PC-3 (cell line): ENCODE measurements at regions not wholly inside any gene's neighbourhood (a gene's known extent, or its start where the extent isn't known, plus 50 kb on each side); places are given as distances from the start of the nearest gene placed in this dataset.

Source experiments
- ATAC-seq: fragments of 200-7000 bp; cut with Tn5 transposase; 2 replicates; pipeline ENCODE4 v1.9.1; 2020; ENCODE audit warnings: mild to moderate bottlenecking, moderate library complexity
- BruUV-seq: library from RNA; stranded (reverse); fragments of 400-500 nt; replicated peaks from 2 replicates; lab custom pipeline; 2021; lab: Mats Ljungman, UMichigan
- CTCF ChIA-PET: fragments of 300-600 bp; sonication (Branson Sonifier 250); formaldehyde crosslinking; loops from one replicate; lab custom pipeline; 2022; ENCODE audit warnings: antibody characterized with exemption; lab: Charles Lee
- POLR2A ChIA-PET: fragments of 300-600 bp; sonication (Branson Sonifier 250); formaldehyde crosslinking; loops from one replicate; lab custom pipeline; 2022; ENCODE audit warnings: antibody characterized with exemption; ENCODE audit not compliant: unreplicated experiment; lab: Charles Lee
- DNase-seq: peaks from one replicate; pipeline ENCODE4 v3.0.0-alpha.2; 2015
- H2AFZ ChIP-seq: fragments of 300-600 bp; sonication (generic); 2 replicates; pipeline ENCODE4 v1.6.0; 2016; ENCODE audit warnings: antibody characterized with exemption, low read length
- H3F3A ChIP-seq: fragments of 300-600 bp; sonication (generic); one replicate; pipeline ENCODE4 v1.6.0; 2017; ENCODE audit warnings: antibody characterized with exemption, low read length, control low read depth, mild to moderate bottlenecking; ENCODE audit not compliant: unreplicated experiment
- H3K27ac ChIP-seq: fragments of 300-600 bp; sonication (generic); 2 replicates; pipeline ENCODE4 v1.5.1; 2016; ENCODE audit warnings: mild to moderate bottlenecking, low read length
- H3K27me3 ChIP-seq: fragments of 300-600 bp; sonication (generic); 2 replicates; pipeline ENCODE4 v1.6.1; 2016; ENCODE audit warnings: low read length, mixed read lengths
- H3K36me3 ChIP-seq: fragments of 300-600 bp; sonication (generic); 2 replicates; pipeline ENCODE4 v1.6.1; 2016; ENCODE audit warnings: low read depth, mixed run types, low read length, mixed read lengths
- H3K4me1 ChIP-seq: fragments of 300-600 bp; sonication (generic); 2 replicates; pipeline ENCODE4 v1.5.1; 2016; ENCODE audit warnings: low read length; ENCODE audit not compliant: insufficient read depth
- H3K4me2 ChIP-seq: fragments of 300-600 bp; sonication (generic); 2 replicates; pipeline ENCODE4 v1.6.0; 2016; ENCODE audit warnings: low read length
- H3K4me3 ChIP-seq: fragments of 300-600 bp; sonication (generic); 2 replicates; pipeline ENCODE4 v1.5.1; 2016; ENCODE audit warnings: mild to moderate bottlenecking, low read length, mixed read lengths
- H3K79me2 ChIP-seq: fragments of 300-600 bp; sonication (generic); 2 replicates; pipeline ENCODE4 v1.6.1; 2017; ENCODE audit warnings: low read length, mixed read lengths
- H3K9ac ChIP-seq: fragments of 300-600 bp; sonication (generic); 2 replicates; pipeline ENCODE4 v1.6.0; 2016; ENCODE audit warnings: mild to moderate bottlenecking, low read length
- H3K9me2 ChIP-seq: fragments of 300-600 bp; sonication (generic); replicated peaks from 2 replicates; pipeline ENCODE4 v1.6.1; 2016; ENCODE audit warnings: mixed run types, low read length, mixed read lengths
- H3K9me3 ChIP-seq: fragments of 300-600 bp; sonication (generic); 2 replicates; pipeline ENCODE4 v1.6.1; 2016; ENCODE audit warnings: low read length, mixed read lengths
- H4K20me1 ChIP-seq: fragments of 300-600 bp; sonication (generic); 2 replicates; pipeline ENCODE4 v1.6.1; 2016; ENCODE audit warnings: low read length, mixed read lengths
- EZH2 ChIP-seq: fragments of 300-600 bp; sonication (generic); IDR thresholded peaks from one replicate; pipeline ENCODE4 v1.6.1; 2017; ENCODE audit warnings: antibody characterized with exemption, mild to moderate bottlenecking, low read length; ENCODE audit not compliant: unreplicated experiment
- EZH2phosphoT487 ChIP-seq: fragments of 300-600 bp; sonication (generic); IDR thresholded peaks from 2 replicates; pipeline ENCODE4 v1.6.1; 2018; ENCODE audit warnings: mild to moderate bottlenecking, antibody characterized with exemption, low read length, borderline replicate concordance
- intact Hi-C: fragments of 100-400 bp; cut with micrococcal nuclease; formaldehyde crosslinking; loops from 2 replicates; pipeline ENCODE4 v1.9.0; 2023
- TF ChIP-seq, protein P1 (sequence below): fragments of 300-600 bp; sonication (generic); conservative IDR thresholded peaks from 2 replicates; pipeline ENCODE4 v1.5.1; 2017; ENCODE audit warnings: antibody characterized with exemption, low read depth, mild to moderate bottlenecking, low read length

DNA sequence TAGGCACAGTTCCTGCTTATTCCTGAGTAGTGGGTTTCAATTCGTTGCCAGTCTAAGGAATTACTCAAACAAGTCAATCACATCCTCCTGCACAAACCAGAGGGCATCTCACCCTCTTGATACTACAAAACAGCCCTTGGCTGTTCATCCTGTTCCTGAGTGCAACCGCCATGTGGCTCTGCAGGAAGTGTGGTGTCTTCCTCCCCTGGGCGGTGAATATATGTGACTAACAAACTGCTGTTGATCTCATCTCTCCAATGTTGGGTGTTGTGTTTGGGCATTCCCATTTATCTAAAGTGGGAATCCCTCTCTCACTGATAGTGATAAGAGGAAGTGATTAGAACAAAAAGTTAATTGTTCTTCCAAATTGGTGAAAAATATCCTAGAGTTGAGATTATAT, 163.0 kb downstream of the TBX18 start:
- BruUV-seq = no TSS peak
- Histone ChIP-seq H3K4me1 (no peaks in the 10 kb centered on the region), H3K4me2 (no peak overlapping the region), H4K20me1 (no peaks in the 10 kb centered on the region), H3K79me2 (no peaks in the 10 kb centered on the region), H3K9ac (no peak overlapping the region), H3K36me3 (no peaks in the 10 kb centered on the region), H3K9me2 (no peaks in the 10 kb centered on the region), H3F3A (no peaks in the 10 kb centered on the region), H3K4me3 (no peak overlapping the region), H2AFZ (no peak overlapping the region), H3K27ac (no peak overlapping the region), H3K27me3 (no peaks in the 10 kb centered on the region), H3K9me3 (no peaks in the 10 kb centered on the region)
- DNase-seq (no peak), ATAC-seq (no peak)
- TF ChIP-seq EZH2phosphoT487 (no peak), EZH2 (no peak)
- TF ChIP-seq, protein P1, sequence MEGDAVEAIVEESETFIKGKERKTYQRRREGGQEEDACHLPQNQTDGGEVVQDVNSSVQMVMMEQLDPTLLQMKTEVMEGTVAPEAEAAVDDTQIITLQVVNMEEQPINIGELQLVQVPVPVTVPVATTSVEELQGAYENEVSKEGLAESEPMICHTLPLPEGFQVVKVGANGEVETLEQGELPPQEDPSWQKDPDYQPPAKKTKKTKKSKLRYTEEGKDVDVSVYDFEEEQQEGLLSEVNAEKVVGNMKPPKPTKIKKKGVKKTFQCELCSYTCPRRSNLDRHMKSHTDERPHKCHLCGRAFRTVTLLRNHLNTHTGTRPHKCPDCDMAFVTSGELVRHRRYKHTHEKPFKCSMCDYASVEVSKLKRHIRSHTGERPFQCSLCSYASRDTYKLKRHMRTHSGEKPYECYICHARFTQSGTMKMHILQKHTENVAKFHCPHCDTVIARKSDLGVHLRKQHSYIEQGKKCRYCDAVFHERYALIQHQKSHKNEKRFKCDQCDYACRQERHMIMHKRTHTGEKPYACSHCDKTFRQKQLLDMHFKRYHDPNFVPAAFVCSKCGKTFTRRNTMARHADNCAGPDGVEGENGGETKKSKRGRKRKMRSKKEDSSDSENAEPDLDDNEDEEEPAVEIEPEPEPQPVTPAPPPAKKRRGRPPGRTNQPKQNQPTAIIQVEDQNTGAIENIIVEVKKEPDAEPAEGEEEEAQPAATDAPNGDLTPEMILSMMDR = no peak
- ChIA-PET POLR2A (no interaction called here), CTCF (no interaction called here)
- intact Hi-C loops = no loop called here

DNA sequence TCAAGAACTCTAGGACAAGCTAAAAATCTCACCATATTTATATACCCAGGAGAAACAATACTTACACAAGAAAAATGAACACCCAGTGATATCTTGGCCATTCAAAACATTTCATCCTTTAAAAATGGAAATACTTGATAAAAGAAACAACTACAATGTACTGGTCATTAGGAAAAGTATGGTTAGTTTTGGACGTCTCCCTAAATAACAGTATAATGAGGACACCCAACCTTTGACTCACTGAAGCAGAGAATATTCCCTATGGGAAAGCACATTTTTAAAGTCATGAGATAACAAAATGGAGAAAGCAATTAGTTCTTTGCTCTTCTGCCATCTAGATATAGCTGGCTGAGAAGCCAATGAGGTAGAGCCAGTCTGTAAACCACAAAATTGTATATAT, 164.4 kb downstream of the TBX18 start:
- no peaks in the 10 kb centered on the region for H3K9me2 ChIP-seq
- DNase-seq = no peak
- no peak overlapping the region for H2AFZ ChIP-seq
- H3K36me3 ChIP-seq = no peaks in the 10 kb centered on the region
- H3K27ac ChIP-seq = no peak overlapping the region
- no peaks in the 10 kb centered on the region for H3K9me3 ChIP-seq
- no peak for ATAC-seq
- no peak overlapping the region for H3K4me3 ChIP-seq
- ChIA-PET POLR2A (no interaction called here), CTCF (no interaction called here)
- no TSS peak for BruUV-seq
- H3K4me2 ChIP-seq = no peak overlapping the region
- H4K20me1 ChIP-seq = no peaks in the 10 kb centered on the region
- H3K4me1 ChIP-seq = no peaks in the 10 kb centered on the region
- TF ChIP-seq EZH2 = no peak
- no peak for TF ChIP-seq EZH2phosphoT487
- TF ChIP-seq, protein P1 = no peak
- H3K9ac ChIP-seq = no peak overlapping the region
- H3K27me3 ChIP-seq = no peaks in the 10 kb centered on the region
- H3F3A ChIP-seq = no peaks in the 10 kb centered on the region
- intact Hi-C loops = no loop called here
- H3K79me2 ChIP-seq = no peaks in the 10 kb centered on the region

DNA sequence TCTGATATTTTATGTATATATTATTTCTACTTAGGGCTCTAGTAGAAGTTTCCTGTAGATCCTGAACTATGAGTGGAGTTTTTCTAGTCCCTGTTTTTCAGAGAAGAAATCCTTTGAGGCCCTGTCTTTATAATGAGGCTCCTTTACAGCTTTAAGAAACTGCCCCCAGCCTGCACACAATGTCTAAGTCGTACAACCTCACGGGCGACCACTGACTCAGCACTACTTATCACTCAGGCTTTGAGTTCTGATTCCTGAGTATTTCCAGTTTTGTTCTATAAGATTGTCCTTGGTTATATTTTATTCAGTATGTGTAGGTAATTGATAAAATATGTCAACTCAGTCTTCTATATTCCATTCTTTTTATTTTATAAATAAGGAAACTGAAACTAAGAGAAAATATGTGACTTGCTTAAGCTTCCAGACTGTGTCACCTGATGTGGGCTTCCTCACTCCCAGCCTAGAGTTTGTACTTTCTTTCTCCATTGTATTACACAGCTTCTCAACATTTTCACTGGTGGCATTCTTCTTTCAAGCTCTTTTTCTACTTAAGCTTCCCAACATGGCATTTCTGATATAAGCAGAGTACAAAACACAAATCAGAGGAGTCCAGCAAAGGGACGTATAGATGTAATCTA, 167.0 kb downstream of the TBX18 start:
- Histone ChIP-seq H3K27ac (no peak overlapping the region), H2AFZ (no peak overlapping the region), H4K20me1 (no peaks in the 10 kb centered on the region), H3K4me1 (no peaks in the 10 kb centered on the region), H3K4me3 (no peak overlapping the region), H3K36me3 (no peaks in the 10 kb centered on the region), H3F3A (no peaks in the 10 kb centered on the region), H3K27me3 (no peaks in the 10 kb centered on the region), H3K9me3 (no peaks in the 10 kb centered on the region), H3K79me2 (no peaks in the 10 kb centered on the region), H3K9ac (no peak overlapping the region), H3K9me2 (no peaks in the 10 kb centered on the region), H3K4me2 (no peak overlapping the region)
- BruUV-seq = no TSS peak
- no peak for DNase-seq
- no peak for TF ChIP-seq EZH2phosphoT487
- TF ChIP-seq, protein P1 = no peak
- TF ChIP-seq EZH2 = no peak
- intact Hi-C loops = no loop called here
- ATAC-seq = no peak
- ChIA-PET POLR2A (no interaction called here), CTCF (no interaction called here)
